GM12878 (cell line): ENCODE measurements at regions not wholly inside any gene's neighbourhood (a gene's known extent, or its start where the extent isn't known, plus 50 kb on each side); places are given as distances from the start of the nearest gene placed in this dataset.

Source experiments
- ATAC-seq: fragments of 200-7000 bp; cut with Tn5 transposase; 3 replicates; pipeline ENCODE4 v1.9.1; 2020; ENCODE audit warnings: mild to moderate bottlenecking, moderate library complexity
- BruUV-seq: library from RNA; stranded (reverse); fragments of 400-500 nt; replicated peaks from 2 replicates; lab custom pipeline; 2021; lab: Mats Ljungman, UMichigan
- CTCF ChIA-PET: fragments of 300-600 bp; sonication (Branson Sonifier 250); formaldehyde crosslinking; extraction: SDS; loops from one replicate; lab custom pipeline; 2021; ENCODE audit warnings: inconsistent platforms; lab: Yijun Ruan, JAX
- POLR2A ChIA-PET: fragments of 350-600 bp; formaldehyde crosslinking; extraction: SDS; loops from one replicate; lab custom pipeline; 2021; ENCODE audit warnings: inconsistent platforms; lab: Charles Lee
- RAD21 ChIA-PET: fragments of 300-600 bp; sonication (Branson Sonifier 250); formaldehyde crosslinking; loops from one replicate; lab custom pipeline; 2023; ENCODE audit warnings: antibody characterized with exemption; ENCODE audit not compliant: unreplicated experiment; lab: Charles Lee
- SMC1A ChIA-PET: fragments of 300-600 bp; sonication (Branson Sonifier 250); formaldehyde crosslinking; loops from one replicate; lab custom pipeline; 2023; ENCODE audit not compliant: unreplicated experiment, uncharacterized antibody; lab: Charles Lee
- DNase-seq: peaks from one replicate; pipeline ENCODE4 v3.0.0-alpha.2; 2011; ENCODE audit warnings: low read depth, low spot score
- FAIRE-seq: peaks from 3 replicates; lab custom pipeline; 2011; peaks lifted over from hg19 to GRCh38; lab: Jason Lieb, UNC
- H2AFZ ChIP-seq: 2 replicates; pipeline ENCODE4 v1.6.0; 2011; ENCODE audit warnings: low read depth, low read length, control low read depth; ENCODE audit not compliant: control insufficient read depth
- H3K27ac ChIP-seq: 2 replicates; pipeline ENCODE4 v1.5.1; 2011; ENCODE audit warnings: control low read depth; ENCODE audit not compliant: control insufficient read depth, insufficient read depth
- H3K27me3 ChIP-seq, 2 experiments: replicated peaks in 1 of 2; 2 replicates each; pipeline versions ENCODE4 v1.6.0 to v1.6.1; 2011; ENCODE audit warnings: low read length in 1 of 2; ENCODE audit not compliant: control insufficient read depth in 2 of 2, insufficient read depth in 2 of 2
- H3K36me3 ChIP-seq, 2 experiments: 2 replicates each; pipeline ENCODE4 v1.5.1; 2011; ENCODE audit warnings: low read length in 1 of 2; ENCODE audit not compliant: control insufficient read depth in 2 of 2, insufficient read depth in 2 of 2
- H3K4me1 ChIP-seq: 2 replicates; pipeline ENCODE4 v1.6.1; 2011; ENCODE audit warnings: mild to moderate bottlenecking, low read length, moderate library complexity, mixed read lengths; ENCODE audit not compliant: control insufficient read depth, insufficient read depth
- H3K4me2 ChIP-seq: 2 replicates; pipeline ENCODE4 v1.6.0; 2011; ENCODE audit warnings: control low read depth; ENCODE audit not compliant: control insufficient read depth, insufficient read depth
- H3K4me3 ChIP-seq: fragments of 200-600 bp; sonication (generic); 2 replicates; pipeline ENCODE4 v1.5.1; 2016
- H3K79me2 ChIP-seq: 2 replicates; pipeline ENCODE4 v1.6.0; 2011; ENCODE audit warnings: low read length; ENCODE audit not compliant: control insufficient read depth, insufficient read depth
- H3K9ac ChIP-seq: 2 replicates; pipeline ENCODE4 v1.8.0; 2011; ENCODE audit warnings: low read length, control low read depth, mixed read lengths; ENCODE audit not compliant: control insufficient read depth, insufficient read depth
- H3K9me3 ChIP-seq: replicated peaks from 3 replicates; pipeline ENCODE4 v1.5.1; 2011; ENCODE audit warnings: mild to moderate bottlenecking, low read length; ENCODE audit not compliant: control insufficient read depth, insufficient read depth
- H4K20me1 ChIP-seq: 2 replicates; pipeline ENCODE4 v1.6.0; 2011; ENCODE audit not compliant: control insufficient read depth, insufficient read depth
- ASH2L ChIP-seq: fragments of 300-600, 200-600 bp; sonication (generic); IDR thresholded peaks from 2 replicates; pipeline ENCODE4 v1.6.1; 2017; ENCODE audit warnings: low read depth, mild to moderate bottlenecking, borderline replicate concordance
- BRCA1 ChIP-seq: IDR thresholded peaks from 2 replicates; pipeline ENCODE4 v1.6.1; 2011; ENCODE audit warnings: low read depth, low read length, improper control_type of control experiment
- ELK1 ChIP-seq: IDR thresholded peaks from 2 replicates; pipeline ENCODE4 v1.6.1; 2012; ENCODE audit warnings: low read depth, low read length, improper control_type of control experiment
- FOS ChIP-seq: IDR thresholded peaks from 3 replicates; pipeline ENCODE4 v1.6.1; 2011; ENCODE audit warnings: borderline replicate concordance; ENCODE audit not compliant: insufficient read length; ENCODE audit errors: extremely low read depth
- PAX8 ChIP-seq: fragments of 450-650 bp; IDR thresholded peaks from 2 replicates; pipeline ENCODE4 v1.6.1; 2017; ENCODE audit warnings: mild to moderate bottlenecking, moderate library complexity
- RB1 ChIP-seq: fragments of 450-650 bp; formaldehyde crosslinking; IDR thresholded peaks from 2 replicates; pipeline ENCODE4 v1.6.1; 2017; ENCODE audit warnings: mild to moderate bottlenecking, borderline replicate concordance
- SMAD1 ChIP-seq: fragments of 450-650 bp; IDR thresholded peaks from 2 replicates; pipeline ENCODE4 v1.6.1; 2018; ENCODE audit warnings: mild to moderate bottlenecking, low read depth; ENCODE audit not compliant: partially characterized antibody
- SMC3 ChIP-seq: IDR thresholded peaks from 2 replicates; pipeline ENCODE4 v1.6.1; 2011; ENCODE audit warnings: low read length, improper control_type of control experiment, borderline replicate concordance
- TARDBP ChIP-seq: IDR thresholded peaks from 2 replicates; pipeline ENCODE4 v1.6.1; 2016; ENCODE audit warnings: borderline replicate concordance
- TCF3 ChIP-seq: IDR thresholded peaks from 2 replicates; pipeline ENCODE4 v1.6.1; 2012; ENCODE audit warnings: low read depth, mild to moderate bottlenecking, low read length, borderline replicate concordance; ENCODE audit not compliant: insufficient read depth
- WRNIP1 ChIP-seq: IDR thresholded peaks from 2 replicates; pipeline ENCODE4 v1.6.1; 2011; ENCODE audit warnings: low read depth, low read length, improper control_type of control experiment, borderline replicate concordance
- ZBED1 ChIP-seq: IDR thresholded peaks from 2 replicates; pipeline ENCODE4 v1.6.1; 2016; ENCODE audit warnings: borderline replicate concordance
- ZBTB33 ChIP-seq: fragments of 450-650 bp; IDR thresholded peaks from 2 replicates; pipeline ENCODE4 v1.6.1; 2017; ENCODE audit warnings: mild to moderate bottlenecking
- ZNF592 ChIP-seq: fragments of 450-650 bp; IDR thresholded peaks from 2 replicates; pipeline ENCODE4 v1.6.1; 2017; ENCODE audit warnings: mild to moderate bottlenecking, moderate library complexity
- ZNF687 ChIP-seq: fragments of 450-650 bp; IDR thresholded peaks from 2 replicates; pipeline ENCODE4 v1.6.1; 2017; ENCODE audit warnings: mild to moderate bottlenecking, moderate library complexity
- WGBS: methylation state at CpG from one replicate; pipeline ENCODE4 v1.1.6; 2016; ENCODE audit warnings: low lambda C conversion rate; ENCODE audit not compliant: insufficient replicate concordance, insufficient coverage; ENCODE audit errors: missing lambda C conversion rate; 5-methylcytosine and 5-hydroxymethylcytosine counted together
- in situ Hi-C: fragments of 300-500 bp; cut with MboI; formaldehyde crosslinking; loops from 9 replicates; pipeline ENCODE4 v1.14.3; 2018; ENCODE audit warnings: mixed read lengths
- intact Hi-C: fragments of 100-400 bp; cut with micrococcal nuclease; formaldehyde crosslinking; loops from one replicate; pipeline ENCODE4 v1.14.2; 2022; ENCODE audit not compliant: unreplicated experiment

- Histone ChIP-seq H2AFZ (no peak overlapping the region), H3K9me3 (no peaks in the 10 kb centered on the region), H3K27me3 (no peaks in the 10 kb centered on the region; a peak in 2 of 4 replicates), H3K4me2 (no peak overlapping the region), H3K9ac (no peak overlapping the region), H4K20me1 (no peaks in the 10 kb centered on the region), H3K4me1 (no peaks in the 10 kb centered on the region), H3K27ac (no peak overlapping the region), H3K36me3 (no peaks in the 10 kb centered on the region), H3K79me2 (no peaks in the 10 kb centered on the region), H3K4me3 (no peak overlapping the region)
- WGBS, result 9% methylated on average over 2 of the region's 2 CpGs
- intact Hi-C loops (no loop called here), in situ Hi-C loops (no loop called here)
- ChIA-PET SMC1A (no interaction called here), POLR2A (no interaction called here), CTCF (no interaction called here), RAD21 (no interaction called here)
- no peak for ATAC-seq
- DNase-seq, result no peak
- FAIRE-seq, result no peak
- BruUV-seq, result no TSS peak
- TF ChIP-seq BRCA1 (no peak), FOS (no peak), RB1 (no peak), PAX8 (no peak), ZNF687 (no peak), ELK1 (no peak), WRNIP1 (no peak), ZBTB33 (no peak), TCF3 (no peak), ZBED1 (no peak), SMC3 (no peak), TARDBP (no peak), ASH2L (no peak), SMAD1 (no peak), ZNF592 (no peak)
These were observed 115.5 kb downstream of the EBLN2 start for GRCh38 chr3:73176941-73177340.
